NCI-H748 (cell line): ENCODE measurements at regions not wholly inside any gene's neighbourhood (a gene's known extent, or its start where the extent isn't known, plus 50 kb on each side); places are given as distances from the start of the nearest gene placed in this dataset.

Experiments
- DNase-seq: peaks from one replicate; lab custom pipeline; 2025; ENCODE audit not compliant: unreplicated experiment; lab: John Stamatoyannopoulos, UW

GRCh38 chr2:23132823-23133595, 252.0 kb upstream of the KLHL29 start:
- no peak for DNase-seq

GRCh38 chr2:23134726-23135125, 250.3 kb upstream of the KLHL29 start:
- no peak for DNase-seq

- DNase-seq, result no peak
These were observed 249.4 kb upstream of the KLHL29 start for GRCh38 chr2:23135481-23136100.

- DNase-seq, result no peak
These were observed 247.8 kb upstream of the KLHL29 start for GRCh38 chr2:23137166-23137565.

DNA sequence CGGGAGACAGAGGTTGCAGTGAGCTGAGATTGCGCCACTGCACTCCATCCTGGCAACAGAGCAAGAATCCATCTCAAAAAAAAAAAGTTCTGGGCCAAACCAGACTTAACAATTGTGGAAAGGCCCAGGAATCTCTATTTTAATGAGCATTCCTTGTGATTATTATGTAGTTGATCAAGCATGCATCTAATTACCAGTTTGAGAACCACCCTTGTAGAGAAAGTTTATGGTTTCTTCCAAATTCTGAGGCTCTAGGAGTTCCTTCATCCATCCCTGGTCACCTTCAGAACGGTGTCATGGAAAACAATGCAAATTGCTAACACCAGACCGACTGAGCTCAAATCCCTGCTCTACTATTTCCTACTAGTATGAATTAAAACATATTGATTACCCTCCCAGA, 246.3 kb upstream of the KLHL29 start:
- no peak for DNase-seq

- DNase-seq, result no peak
These were observed 239.5 kb upstream of the KLHL29 start for GRCh38 chr2:23145460-23145859.

GRCh38 chr2:23146011-23146410, 239.0 kb upstream of the KLHL29 start:
- no peak for DNase-seq

DNA sequence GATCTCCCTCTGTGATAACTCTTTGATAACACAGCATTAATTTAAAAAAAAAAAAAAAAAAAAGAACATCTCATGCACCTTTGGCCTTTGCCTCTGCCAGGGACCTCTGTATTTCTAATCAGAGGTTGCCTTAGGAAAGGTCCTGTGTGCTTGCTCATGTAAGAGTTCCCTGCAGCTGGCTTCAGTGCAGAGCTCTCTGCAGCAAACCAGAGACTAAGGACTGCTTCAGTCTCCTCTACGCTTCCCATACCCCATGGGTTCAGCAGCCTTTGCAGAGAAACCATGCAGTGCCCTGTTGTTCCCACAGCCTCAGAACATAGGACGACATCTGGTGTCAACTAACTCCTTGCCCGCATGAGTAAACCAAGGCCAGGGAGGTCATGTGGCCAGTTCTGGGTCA, 236.6 kb upstream of the KLHL29 start:
- no peak for DNase-seq

GRCh38 chr2:23149777-23150176, 235.2 kb upstream of the KLHL29 start:
- no peak for DNase-seq

DNA sequence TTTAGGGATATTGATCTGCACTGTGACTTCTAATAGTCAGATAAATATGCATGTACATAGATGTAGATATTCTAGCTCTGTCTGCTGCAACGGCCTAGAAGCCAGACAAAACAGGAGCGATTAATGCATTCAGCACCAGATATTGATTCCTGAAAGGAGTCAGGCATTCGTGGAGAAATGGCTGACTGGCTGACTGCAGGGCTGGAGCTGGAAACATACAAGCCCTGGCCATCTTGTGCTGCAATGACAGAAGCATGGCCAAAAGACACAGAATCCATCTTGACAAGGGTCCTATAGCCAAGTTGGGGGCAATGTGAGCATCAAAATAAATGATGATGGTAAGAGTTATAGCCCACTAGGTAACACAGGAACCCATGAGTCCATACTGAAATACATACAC, 231.5 kb upstream of the KLHL29 start:
- DNase-seq, result no peak

- no peak for DNase-seq
These were observed 230.0 kb upstream of the KLHL29 start for GRCh38 chr2:23155022-23155421.

GRCh38 chr2:23157812-23158211, 227.2 kb upstream of the KLHL29 start:
- no peak for DNase-seq

DNA sequence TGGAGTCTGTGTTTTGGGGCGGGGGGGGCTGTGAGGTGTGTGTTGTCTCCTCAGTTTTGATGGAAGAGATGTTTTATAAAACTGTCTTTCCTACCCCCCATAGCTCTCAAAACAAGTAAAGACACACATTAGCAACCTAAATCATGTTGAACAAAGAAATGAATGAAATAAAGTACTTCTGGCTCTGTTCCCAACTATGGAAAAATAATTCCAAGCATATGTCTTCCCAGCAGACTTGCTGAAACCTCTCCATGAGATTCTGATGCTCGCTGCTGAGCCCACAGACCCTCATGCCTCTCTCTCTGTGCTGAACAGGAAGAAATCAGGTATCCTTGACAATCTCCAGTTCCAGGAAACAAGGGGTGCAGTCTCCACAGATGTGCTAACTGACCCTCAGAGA, 226.7 kb upstream of the KLHL29 start:
- DNase-seq, result no peak

GRCh38 chr2:23159746-23160405, 225.1 kb upstream of the KLHL29 start:
- DNase-seq, result no peak

DNA sequence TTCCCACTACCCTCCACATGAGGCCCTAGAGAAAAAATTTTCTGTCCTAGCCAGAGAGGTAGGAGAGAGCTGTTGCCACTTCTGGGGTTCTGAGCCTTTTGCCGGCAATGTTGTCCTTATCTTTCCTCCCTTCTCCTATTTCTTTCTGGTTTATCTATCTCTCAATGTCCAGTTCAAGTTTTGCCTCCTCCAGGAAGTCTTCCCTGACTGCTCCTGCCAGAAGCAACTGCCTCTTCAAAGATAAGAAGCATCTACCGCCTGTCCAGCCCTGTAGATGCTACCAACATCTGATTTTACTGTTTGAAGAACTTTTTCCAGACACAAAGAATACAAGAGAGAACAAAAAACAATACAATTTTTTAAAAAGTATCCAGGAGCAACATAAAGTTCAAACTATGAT, 220.8 kb upstream of the KLHL29 start:
- DNase-seq, result no peak

DNA sequence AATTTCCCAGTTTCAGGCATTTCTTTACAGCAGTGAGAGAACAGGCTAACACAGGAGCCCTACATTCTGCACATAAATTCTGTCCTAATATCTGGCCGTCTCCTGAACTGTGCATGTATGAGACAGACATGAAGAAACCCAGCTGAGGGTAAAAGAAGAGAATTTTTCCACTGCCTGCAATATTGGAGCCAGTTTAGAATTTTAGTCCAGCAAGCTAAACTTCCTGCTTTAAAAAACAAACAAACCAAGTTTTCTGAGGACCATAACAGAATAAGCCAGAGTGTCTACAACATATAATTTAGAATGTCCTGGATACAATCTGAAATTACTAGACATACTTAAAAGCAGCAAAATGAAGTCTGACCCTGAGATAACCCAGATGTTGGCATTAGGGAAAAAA, 215.1 kb upstream of the KLHL29 start:
- no peak for DNase-seq

DNA sequence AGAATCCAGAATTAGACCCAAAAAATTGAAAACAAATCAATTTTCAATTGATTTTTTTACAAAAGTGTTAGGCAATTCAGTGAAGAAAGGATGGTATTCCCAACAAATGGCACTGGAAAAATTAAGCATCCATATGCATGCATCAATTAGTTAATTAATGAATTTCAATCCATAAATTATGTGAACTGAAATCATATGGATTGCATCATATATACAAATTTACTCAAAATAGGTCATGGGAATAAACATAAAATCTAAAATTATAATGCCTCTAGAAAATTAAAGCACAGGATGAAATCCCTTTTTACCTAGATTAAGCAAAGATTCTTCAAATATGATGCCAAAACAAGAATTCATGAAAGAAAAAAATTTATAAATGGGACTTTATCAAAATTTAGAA, 213.9 kb upstream of the KLHL29 start:
- DNase-seq, result no peak

DNA sequence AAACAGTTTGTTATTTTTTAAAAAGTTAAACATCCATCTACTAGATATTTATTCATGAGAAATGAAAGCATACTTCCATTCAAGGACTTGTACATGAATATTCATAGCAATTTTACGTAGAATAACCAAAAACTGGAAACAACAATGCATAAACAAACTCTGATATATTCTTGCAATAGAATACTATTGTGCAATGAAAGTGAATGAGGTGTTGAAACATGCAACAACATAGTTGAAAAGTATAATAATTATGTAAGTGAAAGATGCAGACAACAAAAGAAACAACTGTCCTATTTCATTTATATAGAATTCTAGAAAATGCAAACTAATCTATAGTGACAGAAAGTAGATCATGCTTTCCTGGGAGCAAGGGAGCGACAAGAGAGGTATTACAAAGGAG, 206.6 kb upstream of the KLHL29 start:
- DNase-seq, result no peak

GRCh38 chr2:23183733-23184132, 201.2 kb upstream of the KLHL29 start:
- DNase-seq, result no peak

DNA sequence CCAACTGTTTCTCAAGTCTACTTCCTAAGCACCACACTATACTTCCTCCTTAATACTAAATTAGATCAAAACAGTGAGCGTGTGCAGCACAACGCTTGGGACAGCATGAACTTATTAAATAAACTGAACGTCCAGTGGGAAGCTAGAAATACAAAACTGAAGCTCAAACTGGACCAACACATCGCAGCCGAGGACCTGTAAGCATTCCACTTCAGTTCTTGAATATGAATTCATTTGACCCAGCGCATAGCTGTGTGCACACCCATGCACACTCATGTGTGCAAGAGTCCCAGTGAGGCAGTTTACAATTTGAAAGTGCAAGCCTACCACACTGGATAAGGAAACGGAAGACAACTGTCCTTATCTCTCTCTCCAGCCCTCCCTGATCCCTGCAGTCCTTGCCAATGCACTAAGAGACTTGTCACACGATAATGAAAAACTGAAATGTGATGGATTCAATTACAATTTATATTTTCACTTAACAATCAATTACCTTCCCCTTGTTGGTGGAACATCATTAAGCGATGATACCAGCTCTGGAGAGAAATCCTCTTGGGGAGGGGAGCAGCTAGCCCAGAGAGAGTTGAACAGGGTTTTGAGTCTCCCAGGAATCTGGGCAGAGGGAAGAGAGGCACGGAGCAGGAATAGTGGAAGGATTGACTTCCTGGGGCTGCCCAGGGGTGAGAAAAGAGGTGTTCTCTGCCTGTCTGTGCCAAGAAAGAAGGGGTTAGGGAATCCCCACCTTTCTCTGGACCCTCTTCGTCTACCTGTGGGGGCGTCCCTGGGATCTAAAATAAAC, 186.5 kb upstream of the KLHL29 start:
- no peak for DNase-seq

DNA sequence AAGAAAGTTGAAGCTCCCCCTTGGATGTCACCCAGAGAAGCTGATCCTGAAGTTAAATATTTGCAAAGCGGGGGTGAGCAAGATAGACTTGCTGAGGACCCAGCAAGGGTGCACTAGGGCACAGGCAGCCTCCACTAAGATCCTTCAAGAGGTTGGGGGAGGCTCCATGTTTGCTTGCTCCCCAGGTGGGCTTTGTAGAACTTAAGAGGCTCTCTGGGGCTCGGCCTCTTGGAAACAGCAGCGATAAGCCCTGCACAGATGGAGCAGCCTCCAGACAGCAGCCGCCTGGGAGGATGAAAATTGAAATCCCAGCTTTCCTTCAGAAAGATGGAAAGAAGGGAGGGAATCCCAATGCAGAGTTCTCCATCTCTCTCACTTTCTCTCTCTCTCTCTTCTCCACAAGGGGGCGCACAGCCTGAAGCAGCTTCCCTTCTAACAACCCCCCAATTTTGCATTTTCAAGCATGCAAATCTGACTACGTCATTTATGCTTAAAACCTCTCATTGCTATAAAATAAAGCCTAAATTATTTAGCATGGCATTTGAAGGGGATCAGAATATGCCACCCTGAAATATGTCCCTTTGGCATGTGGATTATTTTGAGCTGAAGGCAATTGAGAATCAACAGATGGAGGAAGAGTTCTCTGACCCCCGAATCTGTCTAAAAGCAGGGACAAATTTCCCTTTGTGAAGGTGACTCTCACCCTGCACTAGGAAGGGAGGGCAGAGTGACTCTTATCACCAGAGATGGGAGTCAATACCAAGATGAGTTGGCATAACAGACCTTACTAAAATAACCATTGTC, 185.7 kb upstream of the KLHL29 start:
- DNase-seq, result peak; percentile 31
